Esophagus squamous epithelium (tissue), 4 donors: ENCODE measurements at regions not wholly inside any gene's neighbourhood (a gene's known extent, or its start where the extent isn't known, plus 50 kb on each side); places are given as distances from the start of the nearest gene placed in this dataset.

Experiments
- CTCF ChIP-seq, 6 experiments: fragments of 450-650 bp in 4 of 6; fragments of 200-600 bp in 2 of 6; sonication (generic) in 2 of 6; IDR thresholded peaks; one replicate each; pipeline ENCODE4 v1.5.1; 2016 to 2019; ENCODE audit warnings: antibody characterized with exemption in 6 of 6, mild to moderate bottlenecking in 4 of 6, moderate library complexity in 4 of 6
- POLR2A ChIP-seq, 4 donors: fragments of 450-650 bp; IDR thresholded peaks; one replicate each; pipeline ENCODE4 v1.6.1; 2017; ENCODE audit warnings: antibody characterized with exemption in 4 of 4, mild to moderate bottlenecking in 4 of 4, moderate library complexity in 3 of 4

- TF ChIP-seq CTCF (IDR thresholded peaks at IDR 0.05) (no peak), POLR2A (IDR thresholded peaks at IDR 0.05) (no peak)
These were observed 109.3 kb downstream of the ATPSCKMT start for GRCh38 chr5:10140195-10140973.
